HG03280 (cell line): ENCODE measurements at regions not wholly inside any gene's neighbourhood (a gene's known extent, or its start where the extent isn't known, plus 50 kb on each side); places are given as distances from the start of the nearest gene placed in this dataset.
"Not testable (repeated sequence)": the region's sequence is repeated elsewhere in the genome, so short reads cannot be mapped to it uniquely, and the experiment has no call there.

Source experiments
- ATAC-seq: cut with Tn5 transposase; IDR thresholded peaks from one replicate; pipeline ENCODE4 v1.9.1; 2021; ENCODE audit warnings: mild to moderate bottlenecking, moderate library complexity; ENCODE audit not compliant: unreplicated experiment

GRCh38 chr4:85102606-85103005, 136.1 kb upstream of the WDFY3 start:
- no peak for ATAC-seq

DNA sequence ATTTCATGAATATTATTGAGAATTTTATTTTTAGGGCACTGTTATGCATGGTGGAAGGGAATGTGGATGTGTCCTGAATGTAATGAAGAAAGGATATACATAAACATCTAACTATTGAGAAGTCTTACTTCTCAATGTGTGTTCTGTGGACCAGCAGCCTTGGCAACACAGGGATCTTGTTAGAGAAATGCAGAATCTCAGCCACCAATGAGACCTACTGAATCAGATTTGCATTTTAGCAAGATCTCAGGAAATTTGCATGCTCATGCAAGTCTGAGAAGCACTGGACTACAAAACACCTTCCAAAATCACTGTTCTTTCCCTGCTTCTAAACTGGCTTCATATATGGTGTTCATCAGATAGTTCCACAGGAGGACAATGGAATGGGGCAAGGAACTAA, 139.7 kb upstream of the WDFY3 start:
- ATAC-seq = no peak

- ATAC-seq = no peak
Observed at GRCh38 chr4:85106805-85107336, 140.4 kb upstream of the WDFY3 start.

- no peak for ATAC-seq
Observed at GRCh38 chr4:85107553-85107952, 141.1 kb upstream of the WDFY3 start.

DNA sequence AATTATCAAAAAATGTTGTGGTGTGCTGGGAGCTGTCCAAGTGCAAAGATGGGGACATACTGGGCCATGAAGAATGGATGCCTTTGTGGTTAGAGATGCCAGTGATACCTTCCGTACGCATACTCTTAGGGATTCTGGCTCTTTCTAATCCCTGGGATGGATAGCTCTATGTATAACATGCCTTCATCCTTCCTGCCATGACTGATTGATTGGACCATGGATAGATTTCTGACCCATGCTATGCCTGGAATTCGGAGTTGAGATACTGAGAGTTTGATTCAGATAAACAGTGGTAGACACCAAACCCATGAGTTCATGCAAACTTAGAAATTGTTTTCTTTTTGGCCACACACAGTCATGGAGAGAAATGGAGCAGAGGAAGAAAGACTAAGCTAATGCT, 147.2 kb upstream of the WDFY3 start:
- no peak for ATAC-seq

GRCh38 chr4:85114526-85114925, 148.0 kb upstream of the WDFY3 start:
- ATAC-seq = no peak

GRCh38 chr4:85116008-85116407, 149.5 kb upstream of the WDFY3 start:
- no peak for ATAC-seq

DNA sequence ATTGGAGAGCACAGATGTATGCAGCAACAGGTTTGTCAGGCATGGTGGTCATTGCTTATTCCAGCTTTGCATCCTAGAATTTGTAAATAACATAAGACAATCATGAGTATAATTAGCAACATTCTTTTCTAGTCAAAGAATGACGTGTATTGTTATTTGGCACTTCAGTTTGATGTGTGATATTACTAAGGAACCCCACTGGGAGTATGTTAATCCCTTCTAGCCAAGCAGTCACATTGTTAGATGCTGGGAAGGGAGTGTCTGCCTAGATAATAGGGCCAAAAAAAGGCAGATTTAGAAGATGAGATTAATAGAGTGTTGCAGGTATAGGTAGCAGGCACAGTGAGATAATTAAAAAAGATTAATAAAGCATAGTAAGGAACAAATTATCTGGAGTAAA, 159.2 kb upstream of the WDFY3 start:
- ATAC-seq = no peak

DNA sequence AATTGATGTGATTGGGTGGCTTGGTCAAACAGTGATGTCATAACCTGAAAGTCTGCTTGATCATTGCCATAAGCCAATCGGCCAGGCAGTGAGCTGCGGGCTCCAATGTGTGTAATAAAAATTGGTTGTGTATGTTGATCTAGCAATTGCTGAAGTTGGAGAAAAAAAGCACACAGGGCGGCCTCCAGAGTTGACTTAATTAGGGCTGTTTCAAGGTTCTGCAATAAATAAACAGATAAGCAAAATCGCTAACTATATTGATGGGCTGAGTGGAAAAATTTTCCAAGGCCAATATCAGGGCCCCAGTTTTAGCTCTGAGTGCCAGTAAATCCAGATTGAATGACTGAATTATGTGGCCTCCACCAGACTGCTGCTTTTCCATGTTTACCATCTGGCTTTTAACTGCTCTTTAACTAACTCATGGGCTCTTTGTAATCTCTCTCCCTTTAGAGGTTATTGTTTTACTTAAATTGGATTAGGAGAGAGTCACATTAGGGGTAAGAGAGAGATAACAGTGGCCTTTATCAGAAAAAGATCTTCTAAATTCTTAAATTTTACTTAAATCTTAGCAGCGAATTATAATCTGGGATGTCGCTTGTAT, 160.6 kb upstream of the WDFY3 start:
- ATAC-seq = no peak

- peak; percentile 98 for ATAC-seq
Observed at GRCh38 chr4:85127653-85128052, 161.2 kb upstream of the WDFY3 start.

- ATAC-seq = no peak
Observed at GRCh38 chr4:85128246-85129204, 162.0 kb upstream of the WDFY3 start.

GRCh38 chr4:85129354-85130125, 163.1 kb upstream of the WDFY3 start:
- ATAC-seq = not testable (repeated sequence)

DNA sequence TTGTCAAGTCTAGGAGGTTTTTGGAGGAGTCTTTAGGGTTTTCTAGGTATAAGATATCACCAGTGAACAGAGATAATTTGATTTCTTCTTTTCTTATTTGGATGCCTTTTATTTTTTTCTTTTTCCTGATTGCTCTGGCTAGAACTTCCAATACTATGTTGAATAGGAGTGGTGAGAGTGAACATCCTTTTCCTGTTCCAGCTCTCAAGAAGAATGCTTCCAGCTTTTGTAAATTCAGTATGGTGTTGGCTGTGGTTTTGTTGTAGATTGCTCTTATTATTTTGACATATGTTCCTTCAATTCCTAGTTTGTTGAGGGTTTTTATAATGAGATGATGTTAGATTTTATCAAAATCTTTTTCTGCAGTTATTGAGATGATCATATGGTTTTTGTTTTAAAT, 165.6 kb upstream of the WDFY3 start:
- no peak for ATAC-seq

- no peak for ATAC-seq
Observed at GRCh38 chr4:85132570-85132969, 166.1 kb upstream of the WDFY3 start.

DNA sequence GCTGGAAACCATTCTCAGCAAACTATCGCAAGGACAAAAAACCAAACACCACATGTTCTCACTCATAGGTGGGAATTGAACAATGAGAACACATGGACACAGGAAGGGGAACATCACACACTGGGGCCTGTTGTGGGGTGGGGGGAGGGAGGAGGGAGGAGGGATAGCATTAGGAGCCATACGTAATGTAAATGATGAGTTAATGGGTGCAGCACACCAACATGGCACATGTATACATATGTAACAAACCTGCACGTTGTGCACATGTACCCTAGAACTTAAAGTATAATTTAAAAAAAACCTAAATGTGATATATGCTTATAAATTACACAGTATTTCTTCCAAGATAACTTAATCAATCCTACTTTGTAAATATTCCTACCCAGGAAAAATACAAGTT, 173.3 kb upstream of the WDFY3 start:
- ATAC-seq = not testable (repeated sequence)

DNA sequence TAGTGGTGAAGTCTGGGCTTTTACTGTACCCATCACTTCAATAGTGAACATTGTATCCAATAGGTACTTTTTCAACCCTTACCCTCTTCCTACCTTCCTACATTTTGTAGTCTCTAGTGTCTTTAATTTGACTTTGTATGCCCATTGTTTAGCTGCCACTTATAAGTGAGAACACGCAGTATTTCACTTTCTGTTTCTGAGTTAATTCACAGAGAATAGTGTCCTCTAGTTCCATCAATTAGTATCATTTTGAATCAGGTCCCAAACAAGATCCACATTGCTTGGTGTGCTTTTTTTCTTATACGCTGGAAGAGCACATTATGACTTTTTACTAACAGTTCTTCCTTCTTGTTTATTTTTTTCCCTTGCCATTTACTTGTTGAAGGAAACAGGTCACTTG, 176.0 kb upstream of the WDFY3 start:
- peak; percentile 50 for ATAC-seq

GRCh38 chr4:85147481-85148076, 181.1 kb upstream of the WDFY3 start:
- ATAC-seq = peak; percentile 92

GRCh38 chr4:85149676-85150075, 183.2 kb upstream of the WDFY3 start:
- ATAC-seq = no peak

GRCh38 chr4:85151371-85151770, 184.9 kb upstream of the WDFY3 start:
- no peak for ATAC-seq

GRCh38 chr4:85151786-85152185, 185.3 kb upstream of the WDFY3 start:
- no peak for ATAC-seq

- no peak for ATAC-seq
Observed at GRCh38 chr4:85152480-85152879, 186.0 kb upstream of the WDFY3 start.
